ENCODE measurements at regions not wholly inside any gene's neighbourhood (a gene's known extent, or its start where the extent isn't known, plus 50 kb on each side); places are given as distances from the start of the nearest gene placed in this dataset.
"Not testable (repeated sequence)": the region's sequence is repeated elsewhere in the genome, so short reads cannot be mapped to it uniquely, and the experiment has no call there.

- DNase-seq (ENCODE audit: low read depth), result no peak
Measured at GRCh38 chr5:128799945-128800344, 165.3 kb upstream of the SLC27A6 start.

- no peak for DNase-seq (ENCODE audit: low read depth)
Measured at GRCh38 chr5:128800377-128800776, 164.9 kb upstream of the SLC27A6 start.

- no peak for DNase-seq (ENCODE audit: low read depth)
Measured at GRCh38 chr5:128813317-128814070, 151.8 kb upstream of the SLC27A6 start.

DNA sequence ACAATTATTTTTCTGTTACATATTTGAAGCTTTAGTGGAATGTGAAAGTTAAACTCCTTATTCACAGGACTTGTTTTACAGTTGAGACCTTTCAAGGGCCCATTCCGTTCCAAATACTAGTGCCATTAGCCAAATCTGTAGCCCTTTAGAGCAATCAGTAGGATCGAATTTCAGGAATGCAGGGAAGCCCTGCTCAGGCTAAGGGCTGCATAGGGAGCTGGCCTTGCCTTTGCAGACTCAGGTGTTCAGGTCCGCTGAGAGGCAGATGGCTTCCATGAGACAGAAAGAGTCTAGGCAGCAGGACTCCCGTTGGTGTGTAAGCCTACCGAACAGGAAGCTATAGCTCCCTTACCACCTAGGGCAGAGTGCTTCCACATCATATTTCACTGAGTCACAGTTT lies 150.1 kb upstream of the SLC27A6 start:
- DNase-seq (ENCODE audit: low read depth), result no peak

- DNase-seq (ENCODE audit: low read depth), result no peak
Measured at GRCh38 chr5:128825826-128826225, 139.5 kb upstream of the SLC27A6 start.

DNA sequence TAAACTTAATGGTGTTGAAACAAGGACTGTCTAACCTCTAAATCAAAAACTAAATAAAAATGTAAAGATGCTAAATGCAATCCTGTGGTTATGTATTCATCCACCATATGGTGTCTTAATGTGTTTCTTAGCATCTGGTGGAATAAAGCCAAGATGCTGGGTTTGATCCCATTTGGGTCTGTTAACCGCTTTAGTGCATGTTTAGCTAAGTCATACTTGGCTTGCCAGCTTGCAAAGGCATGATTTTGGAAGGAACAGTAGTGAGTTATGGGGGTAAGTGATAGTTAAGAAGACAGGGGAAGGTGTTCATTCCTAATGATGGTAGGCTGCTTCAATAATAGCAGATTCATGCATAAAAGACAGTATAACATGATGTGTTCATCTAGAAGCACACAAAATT lies 139.0 kb upstream of the SLC27A6 start:
- no peak for DNase-seq (ENCODE audit: low read depth)

DNA sequence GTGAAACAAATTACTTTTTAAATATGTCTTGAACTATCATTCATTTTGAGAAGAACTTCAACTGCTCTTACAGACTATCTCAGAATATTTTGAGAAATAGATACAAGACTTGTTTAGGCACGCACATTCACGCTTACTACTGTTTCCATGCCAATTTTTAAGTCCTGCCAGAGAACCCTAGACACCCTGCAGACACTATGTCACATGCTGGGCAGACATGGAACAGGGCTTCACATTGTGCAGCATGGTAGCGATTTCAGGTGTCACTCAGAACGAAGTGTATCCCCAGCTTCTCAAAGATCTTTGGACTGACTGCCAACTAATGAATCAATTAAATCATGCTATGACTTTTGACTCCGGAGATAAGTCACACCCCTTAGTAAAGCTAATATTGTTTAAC lies 128.7 kb upstream of the SLC27A6 start:
- no peak for DNase-seq (ENCODE audit: low read depth)

DNA sequence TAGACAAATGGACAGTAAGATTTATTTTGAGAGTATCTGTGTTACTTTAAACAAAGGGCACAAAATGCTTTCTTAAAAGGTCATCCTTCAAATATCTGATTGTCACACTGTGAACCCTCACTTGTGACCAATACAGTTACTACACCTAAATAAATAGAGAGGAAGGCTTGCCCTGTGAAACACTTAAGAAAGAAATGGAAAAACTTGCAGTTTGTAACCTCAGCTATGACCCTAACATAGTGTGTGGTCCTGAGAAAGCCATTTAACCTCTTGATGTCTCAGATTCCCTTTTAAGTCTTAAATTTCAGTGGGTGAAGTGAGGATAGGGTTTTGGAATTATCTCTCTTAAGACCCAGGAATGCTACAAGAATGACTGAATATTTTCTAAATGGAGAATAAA lies 126.7 kb upstream of the SLC27A6 start:
- DNase-seq (ENCODE audit: low read depth), result no peak

DNA sequence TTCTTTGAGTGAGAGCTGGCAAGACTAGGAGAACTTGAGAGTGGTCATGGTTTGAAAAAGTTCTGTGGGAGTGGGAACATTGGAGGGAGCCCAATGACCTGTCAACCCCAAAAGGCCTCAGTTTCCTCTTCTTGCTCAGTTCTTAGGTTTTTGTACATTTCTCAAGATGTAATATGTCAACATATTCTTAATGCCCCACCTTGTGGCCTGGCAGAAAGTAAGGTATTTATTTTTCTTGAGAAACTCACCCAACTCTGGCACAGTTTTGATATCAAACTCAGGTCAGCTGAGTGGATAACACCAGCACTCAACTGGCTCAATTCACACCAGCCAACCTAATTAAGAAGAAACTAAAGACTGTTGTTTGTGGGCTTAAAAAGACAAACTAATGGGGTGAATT lies 123.0 kb upstream of the SLC27A6 start:
- DNase-seq (ENCODE audit: low read depth), result no peak

GRCh38 chr5:128844354-128844923 lies 120.8 kb upstream of the SLC27A6 start:
- no peak for DNase-seq (ENCODE audit: low read depth)

- DNase-seq (ENCODE audit: low read depth), result no peak
Measured at GRCh38 chr5:128850049-128850448, 115.2 kb upstream of the SLC27A6 start.

GRCh38 chr5:128854931-128855330 lies 110.4 kb upstream of the SLC27A6 start:
- DNase-seq (ENCODE audit: low read depth), result no peak

- no peak for DNase-seq (ENCODE audit: low read depth)
Measured at GRCh38 chr5:128857076-128857677, 108.1 kb upstream of the SLC27A6 start.

GRCh38 chr5:128858995-128859394 lies 106.3 kb upstream of the SLC27A6 start:
- no peak for DNase-seq (ENCODE audit: low read depth)

- DNase-seq (ENCODE audit: low read depth), result not testable (repeated sequence)
Measured at GRCh38 chr5:128861155-128861554, 104.1 kb upstream of the SLC27A6 start.

DNA sequence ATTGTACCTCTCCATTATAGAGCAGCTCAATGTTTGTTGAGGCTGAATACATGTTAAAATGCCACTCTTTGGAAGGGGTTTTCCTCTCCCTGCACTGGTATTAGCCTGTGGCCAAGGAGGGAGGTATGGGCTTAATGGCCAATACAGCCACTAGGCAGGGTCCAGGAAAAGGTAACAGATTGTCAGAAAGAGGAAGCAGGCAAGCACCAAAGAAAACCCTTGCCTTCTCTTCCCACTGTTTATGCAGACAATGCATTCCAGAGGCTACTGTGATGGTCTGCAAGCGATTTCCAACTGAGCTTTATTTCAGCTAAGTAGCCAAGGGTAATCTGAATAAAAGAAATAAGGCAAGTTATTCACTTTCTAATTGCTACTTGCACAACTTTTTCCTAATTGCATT lies 95.3 kb upstream of the SLC27A6 start:
- DNase-seq (ENCODE audit: low read depth), result no peak

DNA sequence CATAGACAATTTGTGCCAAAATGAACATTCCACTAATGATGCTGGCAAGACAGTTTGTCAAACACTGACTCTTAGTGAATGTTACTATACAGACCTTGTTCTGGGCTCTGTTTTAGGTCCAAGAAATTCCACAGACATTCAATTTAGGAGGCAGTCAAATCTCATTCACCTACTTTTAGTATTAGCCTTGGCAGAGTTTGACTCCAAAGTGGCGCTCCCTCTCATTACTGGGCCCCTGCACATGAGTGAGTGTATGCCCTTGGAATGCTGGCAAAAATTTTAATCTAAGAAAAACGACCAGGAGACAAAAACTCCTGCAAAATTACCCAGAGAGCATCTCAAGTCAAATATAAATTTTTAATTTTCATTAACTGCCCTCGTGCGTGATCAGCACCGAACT lies 94.9 kb upstream of the SLC27A6 start:
- no peak for DNase-seq (ENCODE audit: low read depth)

GRCh38 chr5:128870923-128871322 lies 94.4 kb upstream of the SLC27A6 start:
- no peak for DNase-seq (ENCODE audit: low read depth)

GRCh38 chr5:128876569-128877382 lies 88.5 kb upstream of the SLC27A6 start:
- no peak for DNase-seq (ENCODE audit: low read depth)

- no peak for DNase-seq (ENCODE audit: low read depth)
Measured at GRCh38 chr5:128877476-128877875, 87.8 kb upstream of the SLC27A6 start.

DNA sequence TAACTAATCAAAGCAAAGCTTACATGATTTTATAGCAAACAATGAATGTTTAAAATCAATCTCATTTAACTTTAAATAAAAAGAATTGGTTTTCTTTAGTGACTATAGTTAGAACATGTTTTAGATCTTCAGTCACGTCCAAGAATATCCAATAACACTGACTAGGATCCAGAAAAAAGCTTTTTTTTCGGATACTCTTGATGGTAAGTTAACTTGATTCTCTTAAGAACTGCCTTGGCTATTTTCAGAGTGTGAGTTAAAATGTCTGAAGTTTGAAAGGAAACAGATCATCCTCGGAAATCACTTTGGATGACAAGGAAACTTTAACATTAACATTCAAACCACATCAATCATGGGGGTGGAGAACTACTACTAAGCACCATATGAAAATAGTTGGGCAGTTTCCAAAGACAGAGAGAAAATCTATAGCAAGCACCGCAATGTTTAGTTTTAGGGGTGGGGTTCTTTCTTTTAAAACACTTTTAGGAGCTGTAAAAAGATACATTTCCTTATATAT lies 83.7 kb upstream of the SLC27A6 start:
- DNase-seq (ENCODE audit: low read depth), result no peak

DNA sequence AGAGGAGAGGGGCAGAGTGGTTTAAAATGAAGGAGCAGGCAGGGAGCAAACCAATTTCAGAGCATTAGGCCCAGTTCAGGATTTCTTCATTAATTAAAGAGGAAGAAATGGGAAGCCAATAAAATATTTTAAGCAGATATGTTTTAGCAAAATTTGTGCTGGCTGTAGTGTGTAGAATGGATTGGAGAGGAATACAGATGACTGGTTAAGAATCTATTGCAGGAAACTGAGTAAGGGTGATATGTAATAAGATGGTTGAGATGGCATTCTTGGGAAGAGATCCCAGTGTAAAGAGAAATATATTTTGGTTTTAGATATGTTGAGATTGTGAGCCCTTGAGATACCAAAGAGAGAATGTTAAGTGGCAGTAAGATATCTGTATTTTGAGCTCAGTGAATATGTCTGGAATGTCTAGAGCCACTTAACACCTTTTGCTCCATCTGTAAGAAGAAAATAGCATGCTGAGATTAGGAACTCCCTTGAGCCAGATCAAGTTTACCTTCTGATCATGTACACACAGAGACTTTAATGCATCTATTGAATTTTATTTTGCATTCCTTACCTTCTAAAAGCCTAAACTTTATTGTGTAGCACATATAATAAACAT lies 79.5 kb upstream of the SLC27A6 start:
- no peak for DNase-seq (ENCODE audit: low read depth)

All from HS-27A (cell line).